ENCODE measurements at regions not wholly inside any gene's neighbourhood (a gene's known extent, or its start where the extent isn't known, plus 50 kb on each side); places are given as distances from the start of the nearest gene placed in this dataset.

- TF ChIP-seq CTCF (IDR thresholded peaks at IDR 0.05) (no peak), POLR2AphosphoS5 (IDR thresholded peaks at IDR 0.05; ENCODE audit: insufficient read depth in 1 of 2, low read depth in 1 of 2) (no peak), POLR2A (IDR thresholded peaks at IDR 0.05) (no peak)
These were observed 329.9 kb downstream of the NAF1 start for GRCh38 chr4:162836773-162837172.

Data from vagina (tissue), 2 donors.